MCF 10A (cell line): ENCODE measurements at regions not wholly inside any gene's neighbourhood (a gene's known extent, or its start where the extent isn't known, plus 50 kb on each side); places are given as distances from the start of the nearest gene placed in this dataset.

Source experiments
- BruUV-seq: library from RNA; stranded (reverse); fragments of 400-500 nt; replicated peaks from 2 replicates; lab custom pipeline; 2021; lab: Mats Ljungman, UMichigan
- CTCF ChIA-PET: fragments of 300-600 bp; sonication (Branson Sonifier 250); formaldehyde crosslinking; extraction: SDS; loops from one replicate; lab custom pipeline; 2021; ENCODE audit warnings: antibody characterized with exemption, inconsistent platforms; lab: Yijun Ruan, JAX
- POLR2A ChIA-PET: fragments of 300-600, 350-650 bp; sonication (Branson Sonifier 250); formaldehyde crosslinking; extraction: SDS; loops from one replicate; lab custom pipeline; 2020; ENCODE audit warnings: antibody characterized with exemption, inconsistent platforms; lab: Yijun Ruan, JAX
- DNase-seq: peaks from one replicate; pipeline ENCODE4 v3.0.0-alpha.2; 2018; ENCODE audit not compliant: unreplicated experiment
- H3K27ac Mint-ChIP-seq: one replicate; pipeline ENCODE4 v1.8.0; 2022; ENCODE audit warnings: mild to moderate bottlenecking, low read depth, mixed read lengths; ENCODE audit not compliant: unreplicated experiment
- H3K27me3 Mint-ChIP-seq: one replicate; pipeline ENCODE4 v1.8.0; 2022; ENCODE audit warnings: mixed read lengths; ENCODE audit not compliant: insufficient read depth, unreplicated experiment
- H3K36me3 Mint-ChIP-seq: one replicate; pipeline ENCODE4 v1.8.0; 2022; ENCODE audit warnings: mild to moderate bottlenecking, moderate library complexity, mixed read lengths; ENCODE audit not compliant: insufficient read depth, unreplicated experiment
- H3K4me1 Mint-ChIP-seq: one replicate; pipeline ENCODE4 v1.8.0; 2022; ENCODE audit warnings: mixed read lengths; ENCODE audit not compliant: insufficient read depth, unreplicated experiment
- H3K4me3 Mint-ChIP-seq: one replicate; pipeline ENCODE4 v1.8.0; 2022; ENCODE audit warnings: mild to moderate bottlenecking, moderate library complexity, mixed read lengths; ENCODE audit not compliant: unreplicated experiment
- H3K9me3 Mint-ChIP-seq: one replicate; pipeline ENCODE4 v1.8.0; 2022; ENCODE audit warnings: mixed read lengths; ENCODE audit not compliant: unreplicated experiment
- intact Hi-C: fragments of 100-400 bp; cut with micrococcal nuclease; formaldehyde crosslinking; loops from 2 replicates; pipeline ENCODE4 v1.14.1; 2022
- TF ChIP-seq, protein P1 (sequence below): fragments of 200-600 bp; IDR thresholded peaks from one replicate; pipeline ENCODE4 v1.8.0; 2022; ENCODE audit warnings: antibody characterized with exemption, mild to moderate bottlenecking; ENCODE audit not compliant: unreplicated experiment

DNA sequence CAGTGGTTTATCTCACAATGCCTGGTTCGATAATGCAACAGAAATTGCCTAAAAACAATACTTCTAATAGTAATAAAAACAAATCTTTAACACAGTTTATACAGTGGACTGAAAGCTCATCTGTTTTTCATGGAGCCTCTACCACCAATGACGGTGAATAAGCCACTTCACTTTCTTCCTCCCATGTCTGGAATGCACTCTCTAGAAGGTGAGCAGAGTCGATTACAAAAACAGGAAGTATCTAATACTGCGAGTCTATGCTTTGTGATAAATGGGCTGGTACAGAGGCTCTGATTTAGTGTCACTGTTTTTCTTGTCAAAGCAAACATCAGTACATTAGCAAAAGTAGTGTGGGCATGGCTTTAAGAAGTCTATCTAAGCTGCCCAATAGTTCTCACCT, 1348.6 kb upstream of the SLC10A2 start:
- TF ChIP-seq, protein P1, sequence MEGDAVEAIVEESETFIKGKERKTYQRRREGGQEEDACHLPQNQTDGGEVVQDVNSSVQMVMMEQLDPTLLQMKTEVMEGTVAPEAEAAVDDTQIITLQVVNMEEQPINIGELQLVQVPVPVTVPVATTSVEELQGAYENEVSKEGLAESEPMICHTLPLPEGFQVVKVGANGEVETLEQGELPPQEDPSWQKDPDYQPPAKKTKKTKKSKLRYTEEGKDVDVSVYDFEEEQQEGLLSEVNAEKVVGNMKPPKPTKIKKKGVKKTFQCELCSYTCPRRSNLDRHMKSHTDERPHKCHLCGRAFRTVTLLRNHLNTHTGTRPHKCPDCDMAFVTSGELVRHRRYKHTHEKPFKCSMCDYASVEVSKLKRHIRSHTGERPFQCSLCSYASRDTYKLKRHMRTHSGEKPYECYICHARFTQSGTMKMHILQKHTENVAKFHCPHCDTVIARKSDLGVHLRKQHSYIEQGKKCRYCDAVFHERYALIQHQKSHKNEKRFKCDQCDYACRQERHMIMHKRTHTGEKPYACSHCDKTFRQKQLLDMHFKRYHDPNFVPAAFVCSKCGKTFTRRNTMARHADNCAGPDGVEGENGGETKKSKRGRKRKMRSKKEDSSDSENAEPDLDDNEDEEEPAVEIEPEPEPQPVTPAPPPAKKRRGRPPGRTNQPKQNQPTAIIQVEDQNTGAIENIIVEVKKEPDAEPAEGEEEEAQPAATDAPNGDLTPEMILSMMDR, result no peak
- ChIA-PET POLR2A (interaction anchor here (0.6 kb wide), 1 partner anchor 207 kb away, joined by 4 read pairs; no protein-coding TSS in a partner anchor), CTCF (interaction anchor here (1.3 kb wide), 1 partner anchor 11 kb away, joined by 4 read pairs; no protein-coding TSS in a partner anchor)
- Mint-ChIP-seq H3K4me3 (no peak overlapping the region), H3K9me3 (no peaks in the 10 kb centered on the region), H3K27ac (no peak overlapping the region), H3K4me1 (no peaks in the 10 kb centered on the region), H3K27me3 (no peaks in the 10 kb centered on the region), H3K36me3 (no peaks in the 10 kb centered on the region)
- DNase-seq, result no peak
- no TSS peak for BruUV-seq
- intact Hi-C loops, result no loop called here

DNA sequence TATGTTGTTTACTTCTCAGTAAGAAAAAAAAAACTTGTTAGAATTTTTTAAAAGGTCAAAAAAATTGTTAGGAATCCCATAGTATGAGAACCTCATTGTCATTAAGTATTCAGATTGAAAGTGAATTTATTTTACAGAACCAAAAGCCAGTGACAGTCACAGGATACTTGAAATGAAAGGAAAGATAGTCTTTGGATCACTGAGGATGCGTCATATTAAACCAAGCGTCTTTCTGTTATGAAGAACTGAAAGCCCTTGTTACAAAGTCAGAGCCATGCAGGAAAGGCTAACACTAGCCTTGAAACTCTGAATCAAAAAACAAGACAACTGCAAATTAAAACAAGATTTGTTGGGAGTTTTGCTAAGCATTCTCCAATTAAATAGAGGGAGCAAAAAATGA, 1348.0 kb upstream of the SLC10A2 start:
- no peak overlapping the region for H3K27ac Mint-ChIP-seq
- no TSS peak for BruUV-seq
- H3K9me3 Mint-ChIP-seq, result no peaks in the 10 kb centered on the region

DNA sequence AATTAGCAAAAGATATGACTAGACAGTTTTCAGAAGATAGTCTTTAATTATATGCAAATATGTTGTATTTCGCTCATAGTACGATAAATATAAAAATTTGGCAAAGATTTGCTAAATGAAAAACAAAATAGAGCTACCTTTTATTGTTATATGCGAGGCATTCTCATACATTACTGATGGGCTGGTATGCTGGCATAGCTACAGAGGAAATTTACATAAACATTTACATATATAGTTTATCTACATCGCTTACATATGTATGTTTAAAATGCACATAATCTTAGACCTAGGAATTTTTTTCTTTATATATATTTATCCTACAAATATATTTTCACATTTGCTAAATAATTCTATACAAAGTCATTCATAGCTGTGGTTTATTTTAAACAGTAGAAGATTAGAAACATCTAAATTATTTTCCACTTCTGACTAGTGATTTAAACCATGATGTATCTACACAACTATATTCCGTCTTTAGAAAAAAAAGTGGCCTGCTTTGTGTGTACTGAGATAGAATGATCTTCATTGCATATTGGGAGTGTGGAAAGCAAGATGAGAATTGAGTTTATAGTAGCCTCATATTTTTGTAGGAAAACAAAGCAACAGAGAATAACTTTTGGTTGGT, 1345.0 kb upstream of the SLC10A2 start:
- H3K36me3 Mint-ChIP-seq, result no peaks in the 10 kb centered on the region
- H3K9me3 Mint-ChIP-seq, result no peaks in the 10 kb centered on the region
- H3K4me3 Mint-ChIP-seq, result no peak overlapping the region
- TF ChIP-seq, protein P1, result no peak
- intact Hi-C loops, result no loop called here
- no peak for DNase-seq
- POLR2A ChIA-PET, result no interaction called here
- CTCF ChIA-PET, result no interaction called here
- H3K27ac Mint-ChIP-seq, result no peak overlapping the region
- H3K4me1 Mint-ChIP-seq, result no peaks in the 10 kb centered on the region
- no peaks in the 10 kb centered on the region for H3K27me3 Mint-ChIP-seq
- no TSS peak for BruUV-seq

More for the DNA sequence above, 1348.0 kb upstream of the SLC10A2 start:
- no peak for DNase-seq
- Mint-ChIP-seq H3K36me3 (no peaks in the 10 kb centered on the region), H3K4me3 (no peak overlapping the region), H3K4me1 (no peaks in the 10 kb centered on the region), H3K27me3 (no peaks in the 10 kb centered on the region)
- CTCF ChIA-PET, result no interaction called here
- intact Hi-C loops, result no loop called here
- POLR2A ChIA-PET, result no interaction called here
- TF ChIP-seq, protein P1, result no peak

DNA sequence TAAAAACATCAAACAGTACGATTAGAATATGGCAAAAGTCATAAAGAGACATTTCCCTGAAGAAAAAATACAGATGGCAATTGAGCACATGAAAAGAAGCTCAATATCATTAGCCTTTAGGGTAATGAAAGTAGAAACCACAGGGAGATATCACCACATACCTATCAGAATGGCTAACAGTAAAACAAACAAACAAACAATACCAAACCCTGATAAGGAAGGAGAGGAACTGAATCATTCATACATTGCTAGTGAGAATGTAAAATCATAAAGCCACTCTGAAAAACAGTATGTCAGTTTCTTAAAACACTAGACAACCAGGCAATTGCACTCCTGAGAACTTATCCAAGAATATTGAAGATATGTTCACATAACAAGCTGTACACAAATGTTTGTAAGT, 1342.5 kb upstream of the SLC10A2 start:
- POLR2A ChIA-PET, result interaction anchor here (0.6 to 0.7 kb wide), 2 partner anchors 16 to 49 kb away, joined by 3 to 4 read pairs; no protein-coding TSS in a partner anchor
- Mint-ChIP-seq H3K27ac (no peak overlapping the region), H3K27me3 (no peaks in the 10 kb centered on the region)

More for the DNA sequence above, 1342.5 kb upstream of the SLC10A2 start:
- no peak for DNase-seq
- no peaks in the 10 kb centered on the region for H3K9me3 Mint-ChIP-seq
- no peak overlapping the region for H3K4me3 Mint-ChIP-seq
- intact Hi-C loops, result no loop called here
- TF ChIP-seq, protein P1, result no peak
- no peaks in the 10 kb centered on the region for H3K4me1 Mint-ChIP-seq
- no peaks in the 10 kb centered on the region for H3K36me3 Mint-ChIP-seq
- CTCF ChIA-PET, result interaction anchor here (0.6 kb wide), 3 partner anchors 321 to 1759 kb away, joined by 3 to 5 read pairs (median 3); no protein-coding TSS in a partner anchor
- BruUV-seq, result no TSS peak
